ENCODE measurements at regions not wholly inside any gene's neighbourhood (a gene's known extent, or its start where the extent isn't known, plus 50 kb on each side); places are given as distances from the start of the nearest gene placed in this dataset.

DNA sequence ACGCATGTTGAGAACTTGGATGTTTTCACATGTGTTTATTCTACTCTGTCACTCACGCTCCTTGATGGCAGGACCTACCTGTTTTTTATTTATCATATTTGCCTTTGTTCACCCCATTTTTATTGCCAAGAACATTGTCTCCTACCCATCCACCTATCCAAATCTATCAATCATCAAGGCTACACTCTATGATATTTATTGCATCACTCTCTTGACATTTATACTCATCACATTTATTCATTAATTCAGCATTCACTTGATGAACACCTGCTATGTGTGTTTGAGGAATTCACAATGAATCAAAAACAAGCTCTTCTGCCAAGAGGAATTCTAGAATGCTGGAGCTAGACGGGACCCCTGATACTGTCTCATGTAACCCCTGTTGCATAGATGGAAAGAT lies 94.5 kb upstream of the ZNF469 start:
- no peak for DNase-seq (ENCODE audit: low read depth)

DNA sequence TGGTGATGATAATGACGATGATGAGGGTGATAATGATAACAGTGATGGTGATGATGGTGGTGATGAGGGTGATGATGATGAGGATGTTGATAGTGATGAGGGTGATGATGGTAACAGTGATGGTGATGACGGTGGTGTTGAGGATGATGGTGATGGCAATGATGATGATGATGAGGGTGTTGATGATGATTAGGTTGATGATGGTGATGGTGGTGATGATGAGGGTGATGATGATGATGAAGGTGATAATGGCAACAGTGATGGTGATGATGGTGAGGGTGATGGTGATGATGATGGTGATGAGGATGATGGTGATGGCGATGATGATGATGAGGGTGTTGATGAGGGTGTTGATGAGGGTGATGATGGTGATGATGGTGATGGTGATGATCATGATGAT lies 93.8 kb upstream of the ZNF469 start:
- no peak for DNase-seq (ENCODE audit: low read depth)

GRCh38 chr16:88289561-88289960 lies 93.2 kb upstream of the ZNF469 start:
- DNase-seq (ENCODE audit: low read depth) = no peak

DNA sequence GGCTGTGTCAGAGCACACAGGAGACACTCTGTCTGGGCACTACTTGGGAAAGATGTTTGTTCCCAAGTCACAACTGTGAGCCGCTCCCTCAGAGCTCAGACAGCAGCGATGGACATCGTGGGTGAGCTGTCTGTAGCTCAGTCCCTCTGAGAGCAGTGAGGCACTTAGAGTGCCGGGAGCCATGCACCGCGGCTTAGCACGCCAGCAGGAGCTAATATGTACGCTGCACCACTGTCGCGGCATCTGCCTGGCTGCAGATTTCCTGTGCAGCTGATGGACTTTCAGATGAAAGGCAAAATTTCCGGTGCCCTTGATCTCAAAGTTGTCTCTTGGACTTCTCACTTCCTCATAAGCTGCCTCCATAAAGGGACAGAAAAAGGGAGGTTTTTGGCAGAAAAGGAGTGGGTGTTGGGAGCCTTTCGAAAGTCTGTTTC lies 92.8 kb upstream of the ZNF469 start:
- no peak for DNase-seq (ENCODE audit: low read depth)

DNA sequence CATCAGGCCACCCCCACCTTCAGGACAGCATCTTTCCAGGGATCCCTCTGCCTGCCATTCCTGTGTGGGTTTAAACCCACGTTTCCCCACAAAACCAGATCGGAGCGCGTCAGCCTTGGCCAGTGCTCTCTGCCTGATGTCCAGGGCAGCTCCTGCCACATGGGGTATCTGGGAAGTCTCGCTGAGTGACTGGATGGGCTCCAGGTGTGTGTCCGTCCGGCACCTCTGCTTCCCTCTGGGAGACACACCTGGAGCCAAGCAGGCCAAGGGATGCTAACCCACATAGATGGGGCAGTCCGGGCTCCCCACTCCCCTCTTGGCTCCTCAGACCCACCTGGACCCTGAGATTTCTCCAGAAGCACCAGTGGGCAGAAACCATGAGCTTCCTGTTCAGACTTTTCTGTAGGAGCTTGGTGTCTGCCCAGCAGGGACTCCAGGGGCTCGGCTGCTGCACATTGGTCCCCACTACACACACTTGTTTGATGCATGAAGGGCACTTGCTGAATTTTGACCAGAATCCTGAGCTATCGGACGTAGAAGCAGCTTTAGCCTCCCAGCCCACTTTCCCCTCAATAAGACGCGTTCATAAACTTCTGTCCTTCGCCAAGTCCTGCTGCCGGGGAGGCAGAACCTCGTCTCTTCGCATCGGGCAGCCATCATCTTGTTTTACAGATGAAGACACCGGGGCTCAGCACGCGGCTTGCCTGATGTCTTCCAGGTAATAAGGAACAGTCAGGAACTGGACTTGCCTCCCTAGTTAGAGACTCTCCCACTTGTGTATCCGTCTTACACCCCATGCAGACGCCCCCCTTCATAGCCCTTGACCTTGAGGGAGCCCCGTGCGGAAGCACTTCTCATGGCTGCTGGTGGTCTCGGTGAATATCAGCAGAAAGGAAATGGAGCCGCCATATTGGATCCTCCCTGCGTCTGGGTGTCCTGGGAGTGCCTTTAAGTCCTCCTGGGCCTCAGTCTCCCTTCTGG lies 91.6 kb upstream of the ZNF469 start:
- no peak for DNase-seq (ENCODE audit: low read depth)

GRCh38 chr16:88292007-88292970 lies 90.5 kb upstream of the ZNF469 start:
- DNase-seq (ENCODE audit: low read depth) = no peak

DNA sequence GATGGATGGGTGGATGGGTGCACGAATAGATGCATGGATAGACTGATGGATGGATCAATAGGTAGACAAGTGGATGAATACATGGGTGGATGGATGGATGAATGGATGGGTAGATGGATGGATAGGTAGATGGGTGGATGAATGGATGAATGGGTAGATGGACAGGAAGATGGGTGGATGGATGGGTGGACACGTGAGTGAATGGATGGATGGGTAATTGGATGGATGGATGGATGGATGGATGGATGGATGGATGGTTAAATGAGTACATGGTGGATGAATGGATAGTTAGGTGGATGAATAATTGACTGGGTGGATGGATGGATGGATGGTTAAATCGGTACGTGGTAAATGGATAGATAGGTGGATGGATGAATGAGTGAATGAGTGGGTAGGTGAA lies 89.7 kb upstream of the ZNF469 start:
- no peak for DNase-seq (ENCODE audit: low read depth)

DNA sequence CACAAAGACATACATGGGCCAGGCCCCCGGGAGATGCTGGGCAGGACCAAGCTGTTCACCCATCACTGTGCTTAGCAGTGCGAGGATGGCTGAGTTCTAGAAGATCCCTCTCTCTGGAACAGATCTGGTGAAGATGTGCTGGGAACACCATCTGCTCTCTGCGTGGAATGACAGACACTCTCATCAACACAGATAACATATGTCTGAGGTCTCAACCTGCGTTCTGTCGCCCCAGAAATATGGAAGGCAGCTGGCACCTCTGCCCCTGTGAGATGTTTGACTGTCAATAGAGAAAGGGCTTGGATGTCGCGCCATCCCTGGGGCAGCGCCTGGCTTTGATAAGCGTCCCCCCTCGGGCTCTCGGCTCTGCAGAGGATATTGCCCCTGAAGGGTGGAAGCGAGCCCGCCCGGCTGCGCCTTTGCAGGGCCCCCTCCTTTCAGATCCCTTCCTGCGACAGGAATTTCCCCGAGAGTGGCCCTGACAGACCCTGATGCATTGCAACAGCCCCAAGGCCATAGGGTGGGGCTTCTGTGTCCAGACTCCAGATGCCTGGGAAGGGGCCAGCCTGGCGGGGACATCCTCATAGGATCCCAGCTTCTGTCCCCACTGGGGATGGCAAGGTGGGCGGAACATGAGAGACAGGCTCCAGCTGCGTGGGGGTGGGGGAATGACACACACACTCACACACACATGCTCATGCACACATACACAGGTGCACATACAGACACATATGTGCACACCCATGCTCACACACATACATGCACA lies 86.9 kb upstream of the ZNF469 start:
- DNase-seq (ENCODE audit: low read depth) = no peak

DNA sequence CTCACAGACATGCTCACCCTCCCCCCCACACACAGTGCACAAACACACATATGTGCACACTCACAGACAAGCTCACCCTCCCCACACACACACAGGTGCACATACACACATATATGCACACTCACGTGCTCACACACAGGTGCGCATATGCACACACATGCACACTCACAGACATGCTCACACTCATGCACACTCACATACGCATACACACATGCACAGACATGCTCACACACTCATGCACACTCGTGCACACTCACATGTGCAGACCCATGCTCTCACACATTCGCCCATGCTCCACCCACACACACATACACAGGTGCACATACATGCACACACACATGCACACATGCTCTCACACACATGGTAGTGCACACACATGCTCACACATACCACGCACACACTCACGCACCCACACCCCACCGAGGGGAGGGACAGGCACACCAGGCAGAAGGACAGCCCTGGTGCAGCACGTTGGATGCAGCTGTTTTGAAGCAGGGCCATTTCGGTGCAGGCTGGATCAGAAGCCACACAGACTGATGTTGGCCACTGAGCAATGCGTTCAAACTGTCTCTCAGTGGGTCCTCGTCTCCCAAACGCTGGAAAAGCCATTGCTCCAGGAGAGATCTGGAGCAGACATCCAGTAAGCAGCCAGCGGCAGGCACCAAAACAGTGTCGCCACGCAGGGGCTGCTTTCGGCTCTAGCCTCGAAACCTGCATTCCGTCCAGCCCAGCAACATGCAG lies 86.2 kb upstream of the ZNF469 start:
- no peak for DNase-seq (ENCODE audit: low read depth)

- DNase-seq (ENCODE audit: low read depth) = no peak
Measured at GRCh38 chr16:88297178-88297720, 85.5 kb upstream of the ZNF469 start.

GRCh38 chr16:88298181-88298832 lies 84.5 kb upstream of the ZNF469 start:
- DNase-seq (ENCODE audit: low read depth) = no peak

GRCh38 chr16:88298833-88299745 lies 83.7 kb upstream of the ZNF469 start:
- DNase-seq (ENCODE audit: low read depth) = no peak

DNA sequence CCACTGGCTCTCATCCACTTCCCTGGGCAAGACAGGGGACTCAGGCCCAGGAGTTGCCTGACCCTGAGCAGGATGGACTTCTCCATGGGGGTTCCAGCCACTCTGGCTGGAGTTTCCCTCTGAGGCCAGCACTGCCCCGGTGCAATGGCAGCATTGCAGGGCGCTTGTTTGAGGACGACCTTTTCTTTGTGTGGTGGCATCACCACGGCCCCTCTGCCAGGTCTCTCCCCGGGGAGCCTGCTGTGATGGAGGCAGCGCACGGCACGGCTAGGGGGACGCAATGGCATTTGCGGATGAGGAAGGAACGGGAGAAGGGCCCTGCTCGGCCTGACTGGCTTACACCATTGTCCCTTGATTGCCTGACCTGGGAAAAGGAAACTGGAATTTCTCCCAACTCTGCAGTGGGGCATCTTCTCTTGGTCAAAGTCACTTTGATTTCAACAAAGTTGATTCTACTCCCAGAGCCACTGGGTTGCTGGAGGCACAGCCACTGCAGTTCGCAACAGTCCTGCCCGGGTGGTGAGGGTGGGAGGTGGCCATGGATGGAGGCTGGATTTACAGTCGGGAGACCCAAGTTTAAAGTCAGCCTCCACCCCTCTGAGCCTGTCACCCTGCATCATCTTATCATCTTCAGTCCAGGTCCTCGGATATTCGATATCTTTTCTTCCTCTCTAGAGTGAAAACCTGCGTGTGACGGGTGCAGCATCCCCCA lies 82.9 kb upstream of the ZNF469 start:
- DNase-seq (ENCODE audit: low read depth) = no peak

GRCh38 chr16:88300463-88300835 lies 82.3 kb upstream of the ZNF469 start:
- no peak for DNase-seq (ENCODE audit: low read depth)

DNA sequence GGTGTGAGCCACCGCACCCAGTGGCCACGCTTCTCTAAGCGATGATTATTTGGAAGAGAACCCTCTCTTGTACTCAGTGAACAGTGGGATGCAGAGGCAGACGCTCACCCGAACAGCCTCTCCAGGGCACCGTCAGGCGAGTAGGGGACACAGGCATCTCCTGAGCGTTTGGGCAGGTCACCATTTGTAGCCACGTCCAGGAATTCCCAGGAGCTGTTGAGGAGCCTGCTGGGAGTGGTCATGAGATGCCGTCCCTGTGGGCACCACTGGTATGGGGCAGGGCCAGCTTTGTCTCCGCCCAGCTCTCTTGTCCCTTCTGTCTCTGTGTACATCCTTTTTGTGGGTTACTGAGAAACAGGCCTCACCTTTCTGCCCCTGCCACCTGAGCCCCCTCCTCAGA lies 81.3 kb upstream of the ZNF469 start:
- DNase-seq (ENCODE audit: low read depth) = no peak

- no peak for DNase-seq (ENCODE audit: low read depth)
Measured at GRCh38 chr16:88301886-88302285, 80.9 kb upstream of the ZNF469 start.

- no peak for DNase-seq (ENCODE audit: low read depth)
Measured at GRCh38 chr16:88302666-88303065, 80.1 kb upstream of the ZNF469 start.

DNA sequence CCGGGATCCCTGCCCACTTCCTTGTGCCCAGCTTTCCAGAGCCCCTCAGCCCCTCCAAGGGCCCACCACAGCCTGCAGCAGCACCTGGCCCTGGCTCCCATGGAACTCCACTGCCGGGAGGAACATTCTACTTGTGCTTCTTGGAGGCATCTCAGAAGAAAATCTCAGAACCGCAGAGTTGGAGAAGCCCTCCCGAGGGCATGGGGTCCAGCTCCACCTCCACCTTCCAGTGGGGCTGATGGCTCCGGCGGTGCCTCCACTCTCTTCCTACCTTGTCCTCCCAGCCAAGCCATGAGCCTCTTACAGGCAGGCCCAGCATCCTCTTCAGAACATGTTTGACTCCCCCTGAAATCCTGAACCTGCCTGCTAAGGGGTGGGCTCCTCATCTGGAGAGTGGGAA lies 79.4 kb upstream of the ZNF469 start:
- no peak for DNase-seq (ENCODE audit: low read depth)
